ENCODE measurements at regions not wholly inside any gene's neighbourhood (a gene's known extent, or its start where the extent isn't known, plus 50 kb on each side); places are given as distances from the start of the nearest gene placed in this dataset.

- Mint-ChIP-seq H3K4me3 (no peak overlapping the region), H3K36me3 (ENCODE audit: insufficient read depth in 1 of 3, low read depth in 3 of 3) (peaks cover 13 to 18% (median 14%) of the 10 kb centered on the region in 3 experiments)
- DNase-seq, result no peak
These were observed 594.0 kb downstream of the KCNH5 start for GRCh38 chr14:62451221-62451620.

More at GRCh38 chr14:62451221-62451620, 594.0 kb downstream of the KCNH5 start:
- Histone ChIP-seq H3K9me3 (ENCODE audit: control insufficient read depth, low read depth, low read length) (no peaks in the 10 kb centered on the region), H4K5ac (ENCODE audit: insufficient read length, low read depth, low read length) (no peak overlapping the region), H2BK15ac (ENCODE audit: low read depth, low read length) (no peak overlapping the region), H3K9ac (ENCODE audit: extremely low read depth, insufficient read length, low read length) (no peak overlapping the region), H3K14ac (ENCODE audit: insufficient read depth, low read length) (no peak overlapping the region), H2BK20ac (ENCODE audit: low read depth, low read length, poor library complexity, severe bottlenecking) (no peak overlapping the region), H2BK120ac (ENCODE audit: low read depth, low read length, poor library complexity, severe bottlenecking) (no peak overlapping the region), H3K56ac (ENCODE audit: insufficient read length, low read depth, low read length) (no peak overlapping the region), H3T11ph (ENCODE audit: low read length) (no peak overlapping the region), H3K18ac (ENCODE audit: insufficient read length, low read depth, low read length) (no peak overlapping the region), H3K79me1 (ENCODE audit: insufficient read depth, low read depth, low read length, poor library complexity, severe bottlenecking) (no peaks in the 10 kb centered on the region), H3K23me2 (ENCODE audit: insufficient read length, low read depth, low read length, poor library complexity, severe bottlenecking) (no peaks in the 10 kb centered on the region), H2AFZ (ENCODE audit: low read length) (no peak overlapping the region), H2BK12ac (ENCODE audit: insufficient read length, low read depth, low read length) (no peak overlapping the region), H4K8ac (replicated peaks; ENCODE audit: insufficient read length, low read depth, low read length) (no peak overlapping the region), H3K4ac (ENCODE audit: low read depth, low read length) (no peak overlapping the region), H3K4me2 (ENCODE audit: insufficient read depth, insufficient read length, low read length) (no peak overlapping the region), H2BK5ac (ENCODE audit: insufficient read length, low read length) (no peak overlapping the region), H3K4me1 (ENCODE audit: insufficient read depth, low read length) (peaks cover 4% of the 10 kb centered on the region; the same call in 1 of the 2 replicates), H3K27ac (ENCODE audit: insufficient read length, low read depth, low read length) (no peak overlapping the region), H3K27me3 (ENCODE audit: insufficient read depth, low read length) (no peaks in the 10 kb centered on the region), H4K91ac (ENCODE audit: insufficient read length, low read depth, low read length) (no peak overlapping the region), H3K79me2 (ENCODE audit: insufficient read depth, low read length) (no peaks in the 10 kb centered on the region), H3K23ac (ENCODE audit: insufficient read length, low read depth, low read length) (no peak overlapping the region), H2AK5ac (ENCODE audit: insufficient read length, low read length) (no peak overlapping the region), H4K20me1 (ENCODE audit: control insufficient read depth, insufficient read depth, insufficient read length) (no peaks in the 10 kb centered on the region)
- no CpG with 5 or more reads among the region's 3 CpGs for WGBS (ENCODE audit: extremely low coverage, insufficient read length, low lambda C conversion rate)
- no peaks in the 10 kb centered on the region for H3K27me3 Mint-ChIP-seq (ENCODE audit: low read depth)
- H3K27ac Mint-ChIP-seq, result no peak overlapping the region; a peak in 2 of 7 replicates
- peaks cover 15 to 18% of the 10 kb centered on the region in 2 experiments for H3K9me3 Mint-ChIP-seq
- TF ChIP-seq CTCF (conservative IDR thresholded peaks at IDR 0.05), result no peak
- peaks cover 4 to 5% of the 10 kb centered on the region in 2 experiments; a peak in 3 of 4 replicates for H3K4me1 Mint-ChIP-seq

All from H9 (cell line).